Stimulated activated memory B cell treated with anti-CD40 and anti-IgM and Interleukin-4, amounts not matched to agents 10 μg/mL and 1 μg/mL and 100 μg/mL, for 72 hours (primary cell): ENCODE measurements at regions not wholly inside any gene's neighbourhood (a gene's known extent, or its start where the extent isn't known, plus 50 kb on each side); places are given as distances from the start of the nearest gene placed in this dataset.
"Not testable (repeated sequence)": the region's sequence is repeated elsewhere in the genome, so short reads cannot be mapped to it uniquely, and the experiment has no call there.

Experiments
- ATAC-seq: fragments of 150-1000 bp; cut with Tn5 transposase; 2 replicates; pipeline ENCODE4 v1.10.0; 2021
- H3K27ac Mint-ChIP-seq: one replicate; pipeline ENCODE4 v1.8.0; 2022; ENCODE audit warnings: mild to moderate bottlenecking, mixed read lengths
- H3K27me3 Mint-ChIP-seq: one replicate; pipeline ENCODE4 v1.8.0; 2022; ENCODE audit warnings: mixed read lengths
- H3K36me3 Mint-ChIP-seq: one replicate; pipeline ENCODE4 v1.8.0; 2022; ENCODE audit warnings: mixed read lengths
- H3K4me1 Mint-ChIP-seq: one replicate; pipeline ENCODE4 v1.8.0; 2022; ENCODE audit warnings: mixed read lengths
- H3K4me3 Mint-ChIP-seq: one replicate; pipeline ENCODE4 v1.8.0; 2022; ENCODE audit warnings: mild to moderate bottlenecking, moderate library complexity, mixed read lengths
- H3K9me3 Mint-ChIP-seq: one replicate; pipeline ENCODE4 v1.8.0; 2022; ENCODE audit warnings: mixed read lengths

DNA sequence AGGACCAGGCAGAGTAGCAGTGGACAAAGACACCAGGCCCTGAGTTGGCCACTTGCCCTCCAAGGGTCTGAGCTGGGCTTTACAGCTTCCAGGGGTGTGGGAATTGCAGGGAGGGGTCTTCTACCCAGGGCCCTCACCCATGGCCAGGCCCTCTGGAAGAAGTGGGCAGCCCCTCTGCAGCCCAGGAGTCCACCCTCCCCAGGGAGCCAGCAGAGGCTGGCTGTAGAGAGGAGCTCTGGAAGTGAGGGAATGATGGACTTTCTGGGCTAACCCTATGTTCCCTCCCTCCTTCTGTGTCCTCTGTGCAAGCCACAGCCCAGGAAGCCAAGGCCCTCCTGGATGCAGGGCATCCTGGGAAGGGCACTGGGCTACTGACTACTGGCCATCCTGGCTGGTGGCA lies 232.3 kb downstream of the POTEH start:
- not testable (repeated sequence) for H3K27ac Mint-ChIP-seq, H3K36me3 Mint-ChIP-seq, H3K27me3 Mint-ChIP-seq, H3K4me1 Mint-ChIP-seq, H3K9me3 Mint-ChIP-seq, H3K4me3 Mint-ChIP-seq
- ATAC-seq, result peak; percentile 28

DNA sequence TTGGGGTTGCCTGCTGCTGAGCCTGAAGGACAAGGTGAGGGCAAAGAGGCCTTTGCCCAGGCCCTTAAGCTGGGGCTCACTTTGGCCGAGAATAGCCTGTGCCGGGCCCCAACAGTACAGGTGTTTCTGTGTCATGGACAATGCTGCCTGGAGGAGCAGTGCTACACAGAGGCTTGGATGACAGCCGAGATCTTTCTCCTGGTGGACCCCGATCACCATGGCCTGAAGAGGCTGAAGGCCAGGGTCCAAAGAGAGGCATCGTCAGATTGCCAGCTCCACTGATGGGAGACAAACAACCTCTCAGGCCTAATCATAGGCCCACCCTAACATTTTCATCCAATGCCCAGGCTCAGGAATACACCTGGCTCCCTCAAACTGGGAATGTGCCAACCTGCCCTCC lies 232.8 kb downstream of the POTEH start:
- ATAC-seq, H3K27ac Mint-ChIP-seq, H3K4me3 Mint-ChIP-seq, H3K27me3 Mint-ChIP-seq, H3K9me3 Mint-ChIP-seq, H3K4me1 Mint-ChIP-seq, H3K36me3 Mint-ChIP-seq: not testable (repeated sequence)

DNA sequence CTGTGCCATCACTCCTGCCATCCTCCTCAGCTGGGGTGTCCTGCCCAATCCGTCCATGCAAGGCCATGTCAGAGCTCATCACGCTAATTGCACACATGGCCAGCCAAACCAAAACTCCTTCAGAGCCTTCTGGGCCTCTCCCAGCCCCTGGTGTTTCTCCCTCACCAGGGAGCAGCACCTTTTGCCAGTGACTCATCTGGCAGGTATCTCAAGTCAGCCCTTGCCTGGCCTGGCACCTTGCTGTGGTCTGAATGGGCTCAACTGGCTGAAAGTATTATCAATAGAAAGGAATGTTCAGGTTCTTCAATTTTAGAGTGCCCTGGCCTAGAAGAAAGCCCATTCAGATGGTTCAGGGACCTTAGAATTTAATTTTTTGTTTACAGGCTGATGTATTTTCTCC lies 235.0 kb downstream of the POTEH start:
- not testable (repeated sequence) for H3K4me1 Mint-ChIP-seq, H3K27me3 Mint-ChIP-seq, ATAC-seq, H3K9me3 Mint-ChIP-seq, H3K36me3 Mint-ChIP-seq, H3K27ac Mint-ChIP-seq, H3K4me3 Mint-ChIP-seq

DNA sequence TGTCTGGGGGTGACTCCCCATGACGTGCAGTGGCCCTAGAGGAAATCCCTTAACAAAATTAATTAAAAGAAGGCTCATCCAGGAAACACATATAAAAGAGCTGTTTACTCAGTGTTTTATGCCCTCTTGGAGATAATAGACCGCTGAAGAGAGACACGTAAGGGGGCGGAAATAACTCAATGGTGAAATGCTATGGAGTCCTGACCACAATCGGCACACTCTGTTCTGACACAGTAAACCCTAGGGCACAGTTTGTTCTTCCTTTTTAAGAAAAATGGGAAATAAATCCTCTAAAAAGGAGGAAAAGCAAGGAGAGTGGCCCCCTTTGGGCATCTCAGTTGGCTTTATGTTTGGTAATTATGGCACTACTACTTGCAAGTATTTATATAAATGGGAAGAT lies 237.3 kb downstream of the POTEH start:
- H3K27ac Mint-ChIP-seq, H3K4me3 Mint-ChIP-seq, H3K36me3 Mint-ChIP-seq, H3K27me3 Mint-ChIP-seq, H3K4me1 Mint-ChIP-seq, H3K9me3 Mint-ChIP-seq, ATAC-seq: not testable (repeated sequence)
